ENCODE measurements at regions not wholly inside any gene's neighbourhood (a gene's known extent, or its start where the extent isn't known, plus 50 kb on each side); places are given as distances from the start of the nearest gene placed in this dataset.
"Not testable (repeated sequence)": the region's sequence is repeated elsewhere in the genome, so short reads cannot be mapped to it uniquely, and the experiment has no call there.

DNA sequence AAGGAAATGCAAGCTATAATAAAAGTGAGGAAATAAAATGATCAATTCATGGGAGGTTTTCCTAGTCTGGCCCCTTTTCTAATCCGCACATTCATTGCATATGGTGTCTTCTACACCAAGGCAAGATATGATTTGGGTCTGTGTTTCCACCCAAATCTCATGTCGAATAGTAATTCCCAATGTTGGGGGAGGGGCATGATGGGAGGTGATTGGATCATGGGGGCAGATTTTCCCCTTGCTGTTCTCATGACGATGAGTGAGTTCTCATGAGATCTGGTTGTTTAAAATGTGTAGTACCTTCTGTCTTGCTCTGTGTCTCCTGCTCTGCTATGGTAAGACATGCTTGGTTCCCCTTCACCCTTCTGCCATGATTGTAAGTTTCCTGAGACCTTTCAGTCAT lies 315.4 kb downstream of the CYRIA start:
- H3K4me3 ChIP-seq (ENCODE audit: low read depth, low read length), result no peak overlapping the region
- TF ChIP-seq CTCF (IDR thresholded peaks at IDR 0.05; ENCODE audit: insufficient read depth, low read depth, low read length), result no peak
- no peak for DNase-seq (ENCODE audit: low read depth)

GRCh38 chr2:16349811-16350210 lies 315.8 kb downstream of the CYRIA start:
- DNase-seq (ENCODE audit: low read depth), result no peak
- H3K4me3 ChIP-seq (ENCODE audit: low read depth, low read length), result no peak overlapping the region
- TF ChIP-seq CTCF (IDR thresholded peaks at IDR 0.05; ENCODE audit: insufficient read depth, low read depth, low read length), result no peak

DNA sequence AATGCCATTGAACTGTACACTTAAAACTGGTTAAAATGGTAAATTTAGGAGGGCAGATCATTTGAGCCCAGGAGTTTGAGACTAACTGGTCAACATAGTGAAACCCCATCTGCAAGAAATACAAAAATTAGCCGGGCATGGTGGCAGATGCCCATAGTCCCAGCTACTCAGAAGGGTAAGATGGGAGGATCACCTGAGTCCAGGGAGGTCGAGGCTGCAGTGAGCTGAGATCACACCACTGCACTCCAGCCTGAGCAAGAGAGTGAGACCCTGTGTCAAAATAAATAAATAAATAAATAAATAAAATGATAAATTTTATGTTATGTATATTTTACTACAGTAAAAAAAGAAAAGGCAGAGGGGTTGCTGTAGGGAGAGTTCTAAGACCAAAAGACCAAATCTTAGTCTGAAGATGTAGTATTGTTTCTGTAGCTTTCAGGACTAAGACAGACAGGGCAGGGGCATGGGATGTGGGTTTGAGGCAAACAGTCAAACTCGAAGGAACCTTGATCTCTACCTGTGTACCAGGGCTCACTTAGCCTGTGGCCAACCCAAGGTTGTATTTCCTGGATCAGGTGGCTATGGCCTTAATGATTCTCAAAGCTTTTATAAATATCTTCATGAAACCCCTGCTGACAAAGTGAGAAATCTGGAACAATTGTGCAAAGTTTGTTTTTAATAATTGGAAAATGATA lies 316.7 kb downstream of the CYRIA start:
- H3K4me3 ChIP-seq (ENCODE audit: low read depth, low read length), result no peak overlapping the region
- TF ChIP-seq CTCF (IDR thresholded peaks at IDR 0.05; ENCODE audit: insufficient read depth, low read depth, low read length), result no peak
- no peak for DNase-seq (ENCODE audit: low read depth)

DNA sequence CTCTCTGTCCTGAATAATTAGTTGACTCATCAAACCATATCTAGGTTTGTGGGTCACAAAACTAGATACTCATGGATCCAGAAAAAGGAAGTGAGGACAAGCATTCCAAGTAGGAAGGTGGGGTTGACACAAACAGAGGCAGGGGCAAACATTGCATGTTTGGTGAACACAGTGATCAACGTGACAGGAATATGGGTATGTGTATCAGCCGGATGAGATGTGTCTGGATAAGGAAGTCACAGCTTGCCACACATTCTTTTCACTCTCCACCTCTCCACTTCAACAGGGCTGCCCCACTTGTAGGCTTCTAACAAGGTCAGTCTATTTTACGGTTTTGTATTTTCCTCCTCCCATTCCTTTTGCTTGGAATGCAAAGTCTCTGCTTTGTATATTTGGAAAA lies 319.0 kb downstream of the CYRIA start:
- no peak for DNase-seq (ENCODE audit: low read depth)

DNA sequence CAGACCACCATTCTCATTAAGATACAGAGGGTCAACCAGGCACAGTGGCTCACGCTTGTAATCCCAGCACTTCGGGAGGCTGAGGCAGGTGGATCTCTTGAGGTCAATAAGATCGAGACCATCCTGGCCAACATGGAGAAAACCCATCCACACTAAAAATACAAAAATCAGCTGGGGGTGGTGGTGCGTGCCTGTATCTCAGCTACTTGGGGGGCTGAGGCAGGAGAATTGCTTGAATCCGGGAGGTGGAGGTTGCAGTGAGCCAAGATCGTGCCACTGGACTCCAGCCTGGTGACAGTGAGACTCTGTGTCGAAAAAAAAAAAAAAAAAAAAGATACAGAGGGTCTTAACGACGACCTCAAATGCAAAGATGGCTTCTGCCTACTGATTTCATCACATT lies 320.4 kb downstream of the CYRIA start:
- H3K4me3 ChIP-seq (ENCODE audit: low read depth, low read length); DNase-seq (ENCODE audit: low read depth): not testable (repeated sequence)

More for the DNA sequence above, 319.0 kb downstream of the CYRIA start:
- TF ChIP-seq CTCF (IDR thresholded peaks at IDR 0.05; ENCODE audit: insufficient read depth, low read depth, low read length), result no peak
- H3K4me3 ChIP-seq (ENCODE audit: low read depth, low read length), result no peak overlapping the region

- H3K4me3 ChIP-seq (ENCODE audit: low read depth, low read length), result no peak overlapping the region
- DNase-seq (ENCODE audit: low read depth), result no peak
- TF ChIP-seq CTCF (IDR thresholded peaks at IDR 0.05; ENCODE audit: insufficient read depth, low read depth, low read length), result no peak
These were observed 326.4 kb downstream of the CYRIA start for GRCh38 chr2:16339206-16339605.

GRCh38 chr2:16338026-16338425 lies 327.6 kb downstream of the CYRIA start:
- no peak for TF ChIP-seq CTCF (IDR thresholded peaks at IDR 0.05; ENCODE audit: insufficient read depth, low read depth, low read length)
- no peak for DNase-seq (ENCODE audit: low read depth)
- no peak overlapping the region for H3K4me3 ChIP-seq (ENCODE audit: low read depth, low read length)
